SHP77 treated with DMSO at 0.1 percent for 48 hours (cell line): ENCODE measurements at regions not wholly inside any gene's neighbourhood (a gene's known extent, or its start where the extent isn't known, plus 50 kb on each side); places are given as distances from the start of the nearest gene placed in this dataset.
"Not testable (repeated sequence)": the region's sequence is repeated elsewhere in the genome, so short reads cannot be mapped to it uniquely, and the experiment has no call there.

Experiments
- DNase-seq: peaks from one replicate; lab custom pipeline; 2025; lab: John Stamatoyannopoulos, UW

GRCh38 chr15:29648415-29648814 lies 173.9 kb downstream of the TJP1 start:
- not testable (repeated sequence) for DNase-seq

- DNase-seq: no peak
Measured at GRCh38 chr15:29645841-29646240, 176.4 kb downstream of the TJP1 start.

GRCh38 chr15:29644361-29644760 lies 177.9 kb downstream of the TJP1 start:
- not testable (repeated sequence) for DNase-seq

GRCh38 chr15:29638781-29639180 lies 183.5 kb downstream of the TJP1 start:
- no peak for DNase-seq

- DNase-seq: no peak
Measured at GRCh38 chr15:29638011-29638410, 184.3 kb downstream of the TJP1 start.

GRCh38 chr15:29637555-29637954 lies 184.7 kb downstream of the TJP1 start:
- no peak for DNase-seq

- no peak for DNase-seq
Measured at GRCh38 chr15:29636921-29637320, 185.3 kb downstream of the TJP1 start.

GRCh38 chr15:29636140-29636539 lies 186.1 kb downstream of the TJP1 start:
- no peak for DNase-seq

GRCh38 chr15:29635513-29636098 lies 186.7 kb downstream of the TJP1 start:
- DNase-seq: no peak

GRCh38 chr15:29633971-29634370 lies 188.3 kb downstream of the TJP1 start:
- no peak for DNase-seq

GRCh38 chr15:29632671-29633406 lies 189.4 kb downstream of the TJP1 start:
- DNase-seq: no peak

- DNase-seq: no peak
Measured at GRCh38 chr15:29631076-29632070, 190.9 kb downstream of the TJP1 start.

GRCh38 chr15:29624271-29624670 lies 198.0 kb downstream of the TJP1 start:
- no peak for DNase-seq

- no peak for DNase-seq
Measured at GRCh38 chr15:29623116-29623639, 199.1 kb downstream of the TJP1 start.

GRCh38 chr15:29622637-29623036 lies 199.6 kb downstream of the TJP1 start:
- no peak for DNase-seq

GRCh38 chr15:29621616-29622015 lies 200.7 kb downstream of the TJP1 start:
- DNase-seq: no peak

- no peak for DNase-seq
Measured at GRCh38 chr15:29618586-29618985, 203.7 kb downstream of the TJP1 start.

- DNase-seq: no peak
Measured at GRCh38 chr15:29616512-29616911, 205.8 kb downstream of the TJP1 start.

- DNase-seq: no peak
Measured at GRCh38 chr15:29615791-29616190, 206.5 kb downstream of the TJP1 start.

GRCh38 chr15:29613951-29614382 lies 208.3 kb downstream of the TJP1 start:
- DNase-seq: no peak

GRCh38 chr15:29612701-29613100 lies 209.6 kb downstream of the TJP1 start:
- no peak for DNase-seq

- no peak for DNase-seq
Measured at GRCh38 chr15:29612096-29612495, 210.2 kb downstream of the TJP1 start.
